Hypothalamus (tissue), 51 donors: ENCODE measurements at regions not wholly inside any gene's neighbourhood (a gene's known extent, or its start where the extent isn't known, plus 50 kb on each side); places are given as distances from the start of the nearest gene placed in this dataset.

Experiments used
- DNase-seq, 51 donors: peaks; one replicate each; lab custom pipeline; 2025; lab: John Stamatoyannopoulos, UW

DNA sequence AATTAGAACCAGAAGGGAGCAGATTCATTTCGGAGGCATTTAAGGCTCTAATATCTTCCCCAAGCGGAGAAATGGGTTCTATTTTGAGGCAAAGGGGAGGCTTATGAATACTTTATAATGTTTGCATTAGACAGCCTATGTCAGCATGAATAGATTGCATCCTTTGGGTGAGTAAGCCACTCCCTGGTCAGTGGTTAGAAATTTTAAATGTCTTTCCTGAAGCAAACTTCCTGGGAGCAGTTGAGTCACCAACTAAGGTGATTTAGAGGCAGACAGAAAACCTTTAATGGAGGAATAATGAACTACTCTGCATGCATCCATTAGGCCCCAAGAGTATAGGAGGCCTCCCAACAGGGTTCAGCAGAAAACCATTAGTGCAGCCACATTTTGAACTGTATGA, 204.9 kb downstream of the ELAVL2 start:
- no peak for DNase-seq

DNA sequence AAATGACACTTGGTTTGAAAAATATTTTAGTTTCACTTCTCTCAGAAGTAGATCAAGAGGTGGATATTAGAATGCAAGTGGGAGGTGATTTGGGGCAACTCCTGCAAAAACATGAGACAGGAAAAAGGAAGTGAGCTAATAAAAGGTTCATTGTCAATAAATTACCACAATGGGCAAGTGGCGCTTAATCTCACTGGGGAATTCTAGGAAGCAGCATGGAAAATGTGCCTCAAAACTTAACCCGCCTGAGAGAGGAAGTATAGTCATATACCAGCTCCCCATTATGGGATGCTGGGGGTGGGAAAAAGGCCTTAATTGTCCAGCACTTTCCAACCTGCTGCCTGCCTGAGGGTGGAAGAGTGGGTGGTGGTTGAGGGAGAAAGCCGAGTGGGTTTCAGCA, 204.1 kb downstream of the ELAVL2 start:
- no peak for DNase-seq

DNA sequence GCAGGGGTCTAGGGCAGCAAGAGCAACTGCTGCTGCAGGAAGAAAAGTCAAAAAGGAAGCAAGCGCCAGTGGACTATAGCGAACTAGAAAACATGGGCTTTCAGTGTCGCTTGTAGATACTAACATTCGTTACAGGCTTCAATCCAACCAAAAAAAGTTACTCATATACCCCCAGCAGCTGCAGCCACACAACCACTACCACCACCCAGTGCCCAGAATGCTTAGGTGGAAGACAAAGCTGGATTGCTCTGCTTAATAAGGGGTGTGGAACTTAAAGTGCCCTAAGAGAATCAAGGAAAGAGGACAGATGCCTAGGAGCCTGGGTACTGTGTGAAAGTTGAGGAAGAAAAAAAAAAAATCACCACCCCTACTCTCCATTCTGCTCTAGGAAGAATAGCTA, 203.6 kb downstream of the ELAVL2 start:
- no peak for DNase-seq

GRCh38 chr9:23630488-23630887, 195.6 kb downstream of the ELAVL2 start:
- no peak for DNase-seq

DNA sequence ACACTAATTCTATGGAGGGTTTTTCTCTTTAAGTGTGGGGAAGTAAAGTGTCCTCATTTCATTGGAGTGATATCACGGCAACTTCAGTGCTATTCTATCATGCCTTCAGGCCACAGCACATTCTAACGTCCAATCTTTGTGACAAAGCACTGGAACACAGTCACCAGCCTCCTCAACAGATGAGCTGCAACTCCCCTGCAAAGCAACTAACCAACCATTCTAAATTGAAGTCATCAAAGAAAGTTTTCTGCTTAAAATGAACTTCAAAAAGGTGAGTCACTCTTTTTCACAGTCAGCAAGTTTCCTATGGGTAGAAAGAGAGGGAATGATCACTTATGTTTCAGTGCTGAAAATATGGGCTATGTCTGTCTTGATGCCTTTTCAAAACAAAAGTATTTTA, 190.8 kb downstream of the ELAVL2 start:
- no peak for DNase-seq

- peak in 1 of 51 donors; percentile 3 for DNase-seq
These were observed 189.8 kb downstream of the ELAVL2 start for GRCh38 chr9:23636199-23636598.

DNA sequence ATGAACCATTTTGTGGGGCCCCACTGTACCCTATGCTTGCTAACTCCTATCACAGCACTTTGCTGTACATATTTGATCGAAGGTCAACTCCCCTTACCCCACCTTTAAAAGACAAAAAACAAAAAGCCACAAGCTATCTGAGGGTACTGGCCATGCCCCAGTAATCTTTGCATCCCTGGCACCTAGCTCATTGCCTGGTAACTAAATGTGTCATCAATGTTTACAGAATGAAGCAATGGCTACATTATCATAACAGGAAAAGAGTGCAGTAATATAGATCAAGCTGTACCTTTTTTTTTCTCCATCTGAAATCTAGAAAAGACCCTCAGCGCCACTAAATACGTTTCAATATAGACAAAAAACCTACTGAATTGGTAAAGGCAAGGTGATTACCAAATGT, 188.0 kb downstream of the ELAVL2 start:
- no peak for DNase-seq

DNA sequence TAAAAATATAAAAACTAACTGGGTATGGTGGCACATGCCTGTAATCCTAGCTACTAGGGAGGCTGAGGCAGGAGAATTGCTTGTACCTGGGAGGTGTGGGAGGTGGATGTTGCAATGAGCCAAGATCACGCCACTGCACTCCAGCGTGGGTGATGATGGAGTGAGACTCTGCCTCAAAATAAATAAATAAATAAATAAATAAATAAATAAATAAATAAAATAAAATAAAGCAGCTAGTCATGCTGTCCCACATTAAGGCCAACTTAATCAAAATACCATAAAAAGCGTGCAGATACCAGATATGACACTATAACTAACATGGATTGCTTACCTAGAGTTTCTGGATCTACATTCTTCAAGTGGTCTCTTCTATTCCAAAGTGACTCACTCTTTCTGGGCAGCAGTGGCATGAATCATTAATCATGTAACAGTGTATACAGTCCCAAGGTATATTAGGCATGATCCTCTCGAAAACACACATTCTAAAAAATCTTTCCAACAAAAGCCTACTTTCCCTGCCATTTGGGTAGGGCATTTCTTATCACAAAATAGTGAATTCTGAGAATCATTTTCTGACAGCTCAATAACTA, 187.1 kb downstream of the ELAVL2 start:
- DNase-seq: no peak
